ENCODE measurements at regions not wholly inside any gene's neighbourhood (a gene's known extent, or its start where the extent isn't known, plus 50 kb on each side); places are given as distances from the start of the nearest gene placed in this dataset.
"Not testable (repeated sequence)": the region's sequence is repeated elsewhere in the genome, so short reads cannot be mapped to it uniquely, and the experiment has no call there.

- H3K36me3 ChIP-seq, result no peaks in the 10 kb centered on the region
- no peak for ATAC-seq
- TF ChIP-seq, protein P1, sequence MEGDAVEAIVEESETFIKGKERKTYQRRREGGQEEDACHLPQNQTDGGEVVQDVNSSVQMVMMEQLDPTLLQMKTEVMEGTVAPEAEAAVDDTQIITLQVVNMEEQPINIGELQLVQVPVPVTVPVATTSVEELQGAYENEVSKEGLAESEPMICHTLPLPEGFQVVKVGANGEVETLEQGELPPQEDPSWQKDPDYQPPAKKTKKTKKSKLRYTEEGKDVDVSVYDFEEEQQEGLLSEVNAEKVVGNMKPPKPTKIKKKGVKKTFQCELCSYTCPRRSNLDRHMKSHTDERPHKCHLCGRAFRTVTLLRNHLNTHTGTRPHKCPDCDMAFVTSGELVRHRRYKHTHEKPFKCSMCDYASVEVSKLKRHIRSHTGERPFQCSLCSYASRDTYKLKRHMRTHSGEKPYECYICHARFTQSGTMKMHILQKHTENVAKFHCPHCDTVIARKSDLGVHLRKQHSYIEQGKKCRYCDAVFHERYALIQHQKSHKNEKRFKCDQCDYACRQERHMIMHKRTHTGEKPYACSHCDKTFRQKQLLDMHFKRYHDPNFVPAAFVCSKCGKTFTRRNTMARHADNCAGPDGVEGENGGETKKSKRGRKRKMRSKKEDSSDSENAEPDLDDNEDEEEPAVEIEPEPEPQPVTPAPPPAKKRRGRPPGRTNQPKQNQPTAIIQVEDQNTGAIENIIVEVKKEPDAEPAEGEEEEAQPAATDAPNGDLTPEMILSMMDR (IDR thresholded peaks at IDR 0.05), result peak in 1 of 9 donors; percentile 23
- no peak overlapping the region for H3K27ac ChIP-seq
- no peaks in the 10 kb centered on the region for H3K9me3 ChIP-seq
- H3K27me3 ChIP-seq, result no peaks in the 10 kb centered on the region
- no peak overlapping the region for H3K4me3 ChIP-seq
- no peak for DNase-seq
- intact Hi-C loops (cut with DNase I), result no loop called here
- 20 to 24% methylated on average over 7 of the region's 7 CpGs for WGBS, 2 donors
- no peaks in the 10 kb centered on the region for H3K4me1 ChIP-seq
Observed at GRCh38 chr15:19973718-19974117, 567.9 kb downstream of the GOLGA6L6 start.

DNA sequence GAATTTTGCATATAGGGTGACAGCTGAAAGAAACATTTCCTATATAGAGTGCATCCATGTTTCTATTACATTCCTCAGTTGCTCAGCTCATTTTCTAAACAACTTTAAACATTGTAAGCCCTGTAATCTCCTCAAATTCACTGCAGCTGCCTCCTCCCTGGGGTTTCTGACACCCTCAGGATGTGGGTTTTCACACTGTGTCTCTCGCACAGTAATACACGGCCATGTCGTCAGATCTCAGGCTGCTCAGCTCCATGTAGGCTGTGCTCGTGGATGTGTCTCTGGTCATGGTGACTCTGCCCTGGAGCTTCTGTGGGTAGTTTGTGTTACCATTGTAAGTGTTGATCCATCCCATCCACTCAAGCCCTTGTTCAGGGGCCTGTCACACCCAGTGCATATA is 569.0 kb downstream of the GOLGA6L6 start:
- intact Hi-C loops (cut with DNase I); H3K4me3 ChIP-seq; H3K27me3 ChIP-seq; H3K27ac ChIP-seq; DNase-seq; H3K36me3 ChIP-seq; H3K4me1 ChIP-seq; ATAC-seq: not testable (repeated sequence)
- peaks cover 0 to 10% (median 0%) of the 10 kb centered on the region in 11 donors for H3K9me3 ChIP-seq
- WGBS, 2 donors, result 74% methylated on average over 4 of the region's 4 CpGs

GRCh38 chr15:19965574-19965973 is 576.0 kb downstream of the GOLGA6L6 start:
- H3K27ac ChIP-seq; DNase-seq; H3K27me3 ChIP-seq; H3K4me1 ChIP-seq; H3K4me3 ChIP-seq; ATAC-seq; H3K36me3 ChIP-seq; intact Hi-C loops (cut with DNase I): not testable (repeated sequence)
- peaks cover 0 to 15% (median 0%) of the 10 kb centered on the region in 11 donors for H3K9me3 ChIP-seq

- H3K4me3 ChIP-seq; intact Hi-C loops (cut with DNase I); DNase-seq; H3K36me3 ChIP-seq; ATAC-seq; H3K4me1 ChIP-seq; H3K27ac ChIP-seq; H3K27me3 ChIP-seq: not testable (repeated sequence)
- H3K9me3 ChIP-seq, result peaks cover 0 to 23% (median 0%) of the 10 kb centered on the region in 11 donors
- WGBS, 2 donors, result 52 to 66% methylated on average over 1 of the region's 1 CpG
Observed at GRCh38 chr15:19964480-19964879, 577.1 kb downstream of the GOLGA6L6 start.

DNA sequence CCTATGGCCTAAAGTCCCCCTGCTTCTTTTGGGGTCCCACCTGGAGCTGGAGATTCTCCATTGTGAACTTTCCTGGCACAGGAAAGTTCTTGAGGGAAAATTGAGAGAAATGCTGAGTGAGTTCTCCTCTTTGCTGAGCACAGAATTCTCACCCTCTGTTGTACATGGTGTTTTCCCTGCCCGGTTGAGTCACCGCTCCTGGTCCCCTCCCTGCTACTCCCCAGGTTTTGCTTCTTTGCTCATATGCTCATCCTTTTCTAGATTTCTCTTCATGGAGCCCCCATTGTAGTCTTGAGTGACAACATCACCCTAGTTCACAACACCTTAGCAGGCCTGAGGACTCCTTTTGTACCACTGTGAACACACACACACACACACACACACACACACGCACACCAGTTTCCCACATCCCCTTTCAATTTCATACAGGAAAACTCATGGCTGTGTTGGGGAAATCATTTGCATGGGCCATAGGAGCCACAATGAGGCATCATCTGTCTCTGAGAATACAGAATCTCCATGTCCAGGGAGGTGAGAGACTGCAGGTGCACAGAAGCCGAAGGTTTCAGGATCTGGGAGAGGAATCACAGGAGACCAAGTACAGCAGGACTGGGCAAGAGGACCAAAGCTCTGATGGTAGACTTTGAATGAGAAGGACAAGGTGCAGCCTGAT is 585.3 kb downstream of the GOLGA6L6 start:
- Histone ChIP-seq H3K27ac (no peak overlapping the region), H3K27me3 (no peaks in the 10 kb centered on the region), H3K36me3 (no peaks in the 10 kb centered on the region), H3K4me1 (no peaks in the 10 kb centered on the region), H3K9me3 (peaks cover 0 to 31% (median 0%) of the 10 kb centered on the region in 11 donors), H3K4me3 (no peak overlapping the region)
- DNase-seq (no peak), ATAC-seq (no peak)
- 71 to 75% methylated on average over 4 of the region's 4 CpGs for WGBS, 2 donors
- intact Hi-C loops (cut with DNase I), result no loop called here
- TF ChIP-seq, protein P1 (IDR thresholded peaks at IDR 0.05), result no peak

DNA sequence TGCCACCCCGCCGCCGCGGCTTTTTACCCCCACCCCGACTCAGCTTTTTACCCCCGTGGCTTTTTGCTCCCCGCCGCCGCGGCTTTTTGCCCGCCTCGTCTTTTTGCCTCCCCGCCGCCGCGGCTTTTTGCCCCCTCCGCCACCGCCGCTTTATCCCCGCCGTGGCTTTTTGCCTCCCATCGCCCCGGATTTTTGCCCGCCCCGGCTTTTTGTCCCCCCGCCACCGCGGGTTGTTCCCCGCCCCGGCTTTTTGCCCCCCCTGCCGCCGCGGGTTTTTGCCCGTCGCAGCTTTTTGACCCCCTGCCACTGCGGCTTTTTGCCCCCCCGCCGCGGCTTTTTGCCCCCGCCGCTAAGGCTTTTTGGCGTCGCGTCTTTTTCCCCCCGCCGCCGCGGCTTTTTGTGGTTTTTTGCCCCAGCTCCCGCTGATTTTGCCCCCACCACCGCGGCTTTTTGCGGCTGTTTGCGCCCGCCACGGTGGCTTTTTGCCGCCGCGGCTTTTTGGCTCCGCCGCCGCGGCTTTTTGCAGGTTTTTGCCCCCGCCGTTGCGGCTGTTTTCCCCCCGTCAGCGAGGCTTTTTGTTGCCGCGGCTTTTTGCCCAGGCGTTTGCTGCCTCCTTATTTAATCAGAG is 597.2 kb downstream of the GOLGA6L6 start:
- WGBS, 2 donors, result 43 to 50% methylated on average over 61 to 70 of the region's 70 CpGs
- no peaks in the 10 kb centered on the region for H3K4me1 ChIP-seq
- H3K27ac ChIP-seq, result no peak overlapping the region
- ATAC-seq (no peak), DNase-seq (no peak)
- peaks cover 0 to 41% (median 16%) of the 10 kb centered on the region in 7 donors for H3K27me3 ChIP-seq
- intact Hi-C loops (cut with DNase I), result no loop called here
- no peak overlapping the region for H3K4me3 ChIP-seq
- H3K36me3 ChIP-seq, result no peaks in the 10 kb centered on the region
- TF ChIP-seq, protein P1 (IDR thresholded peaks at IDR 0.05), result no peak
- H3K9me3 ChIP-seq, result peaks cover 0 to 18% (median 0%) of the 10 kb centered on the region in 11 donors
